Coronary artery (tissue), 2 donors: ENCODE measurements at regions not wholly inside any gene's neighbourhood (a gene's known extent, or its start where the extent isn't known, plus 50 kb on each side); places are given as distances from the start of the nearest gene placed in this dataset.
"Not testable (repeated sequence)": the region's sequence is repeated elsewhere in the genome, so short reads cannot be mapped to it uniquely, and the experiment has no call there.

Experiments
- DNase-seq: peaks from one replicate; pipeline ENCODE4 v3.0.0-alpha.2; 2017; ENCODE audit warnings: low spot score
- H3K27ac ChIP-seq, 2 donors: fragments of 200-600 bp; sonication (generic); one replicate each; pipeline ENCODE4 v1.5.1; 2016 to 2019
- H3K4me3 ChIP-seq: fragments of 200-600 bp; sonication (generic); 2 replicates; pipeline ENCODE4 v1.5.1; 2016; ENCODE audit warnings: mild to moderate bottlenecking, moderate library complexity
- CTCF ChIP-seq: fragments of 200-600 bp; sonication (generic); IDR thresholded peaks from one replicate; pipeline ENCODE4 v1.5.1; 2019; ENCODE audit warnings: antibody characterized with exemption

- H3K4me3 ChIP-seq, result no peak overlapping the region
- TF ChIP-seq CTCF, result no peak
Measured at GRCh38 chr16:59540621-59541020, 806.5 kb upstream of the GOT2 start.

GRCh38 chr16:59535298-59535697 lies 801.2 kb upstream of the GOT2 start:
- TF ChIP-seq CTCF, result no peak

More at GRCh38 chr16:59540621-59541020, 806.5 kb upstream of the GOT2 start:
- no peak overlapping the region for H3K27ac ChIP-seq
- no peak for DNase-seq

GRCh38 chr16:59527206-59527997 lies 793.3 kb upstream of the GOT2 start:
- no peak for DNase-seq
- Histone ChIP-seq H3K4me3 (no peak overlapping the region), H3K27ac (no peak overlapping the region)
- no peak for TF ChIP-seq CTCF

More at GRCh38 chr16:59535298-59535697, 801.2 kb upstream of the GOT2 start:
- Histone ChIP-seq H3K27ac (no peak overlapping the region), H3K4me3 (no peak overlapping the region)
- DNase-seq, result no peak

- H3K27ac ChIP-seq, result no peak overlapping the region
- no peak for TF ChIP-seq CTCF
- no peak for DNase-seq
- no peak overlapping the region for H3K4me3 ChIP-seq
Measured at GRCh38 chr16:59522826-59523225, 788.7 kb upstream of the GOT2 start.

- not testable (repeated sequence) for H3K27ac ChIP-seq, H3K4me3 ChIP-seq, DNase-seq
Measured at GRCh38 chr16:59518721-59519120, 784.6 kb upstream of the GOT2 start.

GRCh38 chr16:59514651-59515050 lies 780.5 kb upstream of the GOT2 start:
- H3K4me3 ChIP-seq, result no peak overlapping the region
- no peak for TF ChIP-seq CTCF
- no peak overlapping the region for H3K27ac ChIP-seq

GRCh38 chr16:59510008-59510424 lies 775.9 kb upstream of the GOT2 start:
- TF ChIP-seq CTCF, result no peak
- H3K27ac ChIP-seq, result no peak overlapping the region
- DNase-seq, result no peak

More at GRCh38 chr16:59514651-59515050, 780.5 kb upstream of the GOT2 start:
- DNase-seq, result no peak

More at GRCh38 chr16:59510008-59510424, 775.9 kb upstream of the GOT2 start:
- no peak overlapping the region for H3K4me3 ChIP-seq
